ENCODE measurements at regions not wholly inside any gene's neighbourhood (a gene's known extent, or its start where the extent isn't known, plus 50 kb on each side); places are given as distances from the start of the nearest gene placed in this dataset.

DNA sequence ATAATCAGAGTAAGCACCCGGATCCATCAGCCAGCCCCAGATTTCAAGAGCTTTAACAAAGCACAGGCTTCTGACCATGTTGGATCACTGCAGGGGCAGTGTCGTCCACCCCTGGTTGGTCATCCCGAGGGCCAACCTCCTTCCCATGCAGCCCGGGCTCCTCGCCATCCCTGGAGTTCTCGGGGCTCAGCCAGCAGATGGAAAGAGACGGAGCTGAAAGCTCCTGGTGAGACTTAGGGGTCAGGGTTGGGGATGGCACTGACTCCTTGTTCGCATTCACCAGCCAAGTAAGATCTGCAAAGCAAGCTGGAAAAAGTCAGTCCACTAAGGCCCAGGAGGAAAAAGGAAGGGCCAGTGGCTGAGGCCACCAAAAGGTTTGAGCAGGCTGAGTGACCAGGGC, 888.9 kb downstream of the BRD1 start:
- TF ChIP-seq EZH2 (optimal IDR thresholded peaks at IDR 0.05; ENCODE audit: low read depth, low read length) (no peak), EZH2phosphoT487 (IDR thresholded peaks at IDR 0.05; ENCODE audit: low read length) (no peak)
- TF ChIP-seq, protein P1, sequence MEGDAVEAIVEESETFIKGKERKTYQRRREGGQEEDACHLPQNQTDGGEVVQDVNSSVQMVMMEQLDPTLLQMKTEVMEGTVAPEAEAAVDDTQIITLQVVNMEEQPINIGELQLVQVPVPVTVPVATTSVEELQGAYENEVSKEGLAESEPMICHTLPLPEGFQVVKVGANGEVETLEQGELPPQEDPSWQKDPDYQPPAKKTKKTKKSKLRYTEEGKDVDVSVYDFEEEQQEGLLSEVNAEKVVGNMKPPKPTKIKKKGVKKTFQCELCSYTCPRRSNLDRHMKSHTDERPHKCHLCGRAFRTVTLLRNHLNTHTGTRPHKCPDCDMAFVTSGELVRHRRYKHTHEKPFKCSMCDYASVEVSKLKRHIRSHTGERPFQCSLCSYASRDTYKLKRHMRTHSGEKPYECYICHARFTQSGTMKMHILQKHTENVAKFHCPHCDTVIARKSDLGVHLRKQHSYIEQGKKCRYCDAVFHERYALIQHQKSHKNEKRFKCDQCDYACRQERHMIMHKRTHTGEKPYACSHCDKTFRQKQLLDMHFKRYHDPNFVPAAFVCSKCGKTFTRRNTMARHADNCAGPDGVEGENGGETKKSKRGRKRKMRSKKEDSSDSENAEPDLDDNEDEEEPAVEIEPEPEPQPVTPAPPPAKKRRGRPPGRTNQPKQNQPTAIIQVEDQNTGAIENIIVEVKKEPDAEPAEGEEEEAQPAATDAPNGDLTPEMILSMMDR (IDR thresholded peaks at IDR 0.05; ENCODE audit: low read length), result no peak

Measured in MM.1S (cell line).